ENCODE measurements at regions not wholly inside any gene's neighbourhood (a gene's known extent, or its start where the extent isn't known, plus 50 kb on each side); places are given as distances from the start of the nearest gene placed in this dataset.
"Not testable (repeated sequence)": the region's sequence is repeated elsewhere in the genome, so short reads cannot be mapped to it uniquely, and the experiment has no call there.

DNA sequence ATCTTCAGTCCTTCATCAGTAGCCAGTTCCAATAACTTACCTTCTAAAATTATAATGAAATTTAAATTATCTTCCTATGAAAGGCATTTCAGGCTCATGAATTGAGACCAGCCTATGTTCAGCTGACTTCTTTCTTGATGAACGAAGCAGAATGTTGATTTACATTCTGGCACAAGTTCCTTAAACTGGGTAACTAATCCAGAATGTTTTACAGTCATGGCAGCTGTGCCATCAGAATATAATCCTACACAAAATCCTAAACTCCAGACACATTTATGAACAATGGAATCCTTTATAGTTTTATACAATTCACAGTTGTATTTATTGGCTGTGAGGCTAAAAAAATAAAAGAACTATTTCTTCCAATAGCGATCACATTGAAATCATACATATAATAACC lies 97.3 kb upstream of the CPM start:
- no peak for DNase-seq

DNA sequence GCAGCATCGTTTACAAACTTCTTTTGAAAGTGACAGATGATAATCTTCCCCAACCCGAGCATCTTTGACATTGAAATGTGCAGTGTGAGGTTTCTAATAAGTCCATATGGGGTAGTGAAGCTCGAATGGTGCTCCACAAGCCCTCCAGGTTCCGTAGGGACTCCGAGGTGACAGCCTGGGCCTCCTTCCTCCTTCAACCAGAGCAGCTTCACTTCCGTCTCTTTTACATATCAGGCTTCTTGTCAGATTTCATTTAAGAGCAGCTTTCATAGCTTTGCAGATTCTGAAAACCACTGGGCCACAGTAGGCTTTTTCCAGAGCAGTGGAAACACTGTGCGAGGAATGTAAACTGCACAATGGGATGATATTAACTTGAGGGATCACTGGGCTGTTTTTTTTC lies 103.6 kb upstream of the CPM start:
- no peak for DNase-seq

DNA sequence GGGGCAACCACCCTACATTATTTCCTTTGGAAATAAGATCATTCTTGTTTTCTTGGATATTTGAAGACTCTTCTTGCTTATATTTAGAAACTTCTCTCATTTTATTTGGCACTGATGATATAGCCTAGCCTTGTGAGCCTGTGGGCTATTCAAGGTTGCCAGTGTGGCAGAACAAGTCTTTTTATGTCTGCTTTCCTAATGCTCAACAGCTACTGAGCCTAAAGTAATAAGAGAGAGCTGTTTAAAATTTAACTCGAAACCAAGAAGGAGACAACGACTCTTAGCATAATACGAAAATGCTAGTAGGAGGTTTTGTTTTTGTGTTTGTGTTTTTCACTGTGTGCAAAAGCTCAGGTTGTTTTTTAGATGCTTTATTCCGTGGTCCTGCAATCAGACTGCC lies 104.0 kb upstream of the CPM start:
- DNase-seq = no peak

DNA sequence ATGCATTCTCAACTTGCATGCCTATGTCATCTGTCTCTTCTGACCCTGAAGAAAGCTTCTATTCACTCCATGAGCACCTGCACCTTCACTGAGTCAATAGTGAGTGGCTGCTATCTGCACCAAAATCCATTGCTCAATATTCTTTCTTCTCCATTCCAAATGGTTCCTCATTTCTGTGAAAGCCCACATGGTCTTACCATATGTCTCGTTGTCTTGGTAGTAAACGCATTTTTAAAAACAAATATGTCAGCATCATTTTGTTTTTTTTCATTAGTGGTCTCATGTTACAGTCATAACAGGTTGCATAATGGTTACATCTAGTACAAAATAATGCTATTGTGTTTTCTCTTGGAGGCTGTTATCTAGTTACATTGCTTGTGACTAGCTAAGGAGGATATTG lies 106.9 kb upstream of the CPM start:
- DNase-seq = no peak

DNA sequence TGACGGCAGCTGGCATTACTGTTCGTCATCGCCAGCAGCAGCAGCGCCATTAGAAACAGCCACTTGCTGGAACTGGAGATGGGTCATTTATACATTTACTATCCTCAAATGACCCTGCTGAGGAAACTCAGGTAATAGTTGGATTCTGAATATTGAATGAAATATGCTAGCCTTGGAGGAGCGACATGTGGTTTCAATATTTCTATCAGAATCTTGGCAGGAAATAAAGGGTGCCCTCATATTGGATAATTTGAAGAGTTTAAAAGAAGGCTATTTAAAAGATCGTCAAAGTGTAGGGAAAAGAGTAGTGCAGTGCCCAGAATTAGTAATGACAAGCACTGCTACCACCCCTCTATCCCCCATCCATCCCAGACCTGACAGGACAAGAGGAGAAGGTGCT lies 109.6 kb upstream of the CPM start:
- DNase-seq = no peak

DNA sequence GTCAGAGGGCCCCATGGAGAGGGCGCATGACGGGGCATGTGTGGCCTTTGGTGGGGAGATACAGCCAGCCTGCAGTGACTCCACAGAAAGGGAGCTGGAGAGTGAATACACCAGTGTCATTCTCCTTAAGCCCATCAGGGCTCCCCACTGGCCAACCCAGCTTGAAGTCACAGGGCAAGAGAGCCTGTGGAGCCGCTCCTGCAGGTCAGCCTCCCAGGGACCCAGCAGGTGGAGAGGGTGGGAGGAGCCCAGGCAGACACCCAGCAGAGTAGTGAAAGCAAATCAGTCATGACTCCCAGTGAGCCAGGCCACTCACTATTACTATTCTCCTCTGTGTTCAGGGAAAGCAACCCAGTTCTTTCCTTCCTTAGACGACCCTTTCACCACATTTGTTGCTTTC lies 110.0 kb upstream of the CPM start:
- no peak for DNase-seq

DNA sequence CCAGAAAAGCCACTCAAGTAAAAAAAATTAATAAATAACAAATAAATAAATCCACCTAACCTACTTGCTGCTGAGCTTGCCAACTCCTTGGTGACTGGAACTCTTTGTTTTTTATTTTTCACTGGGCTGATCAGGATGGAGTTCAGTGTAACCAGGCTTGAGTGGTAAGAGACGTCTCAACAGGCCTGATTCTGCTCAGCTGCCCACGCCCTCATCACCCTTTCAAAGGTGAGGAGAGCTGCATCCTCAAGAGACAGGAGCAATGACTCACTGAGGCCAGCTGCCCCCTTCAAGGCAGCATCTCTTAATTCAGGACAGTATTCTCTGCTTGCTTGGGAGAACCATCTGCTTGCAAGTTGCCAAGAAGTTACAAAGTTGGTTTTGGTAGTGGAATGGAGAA lies 111.9 kb upstream of the CPM start:
- no peak for DNase-seq

DNA sequence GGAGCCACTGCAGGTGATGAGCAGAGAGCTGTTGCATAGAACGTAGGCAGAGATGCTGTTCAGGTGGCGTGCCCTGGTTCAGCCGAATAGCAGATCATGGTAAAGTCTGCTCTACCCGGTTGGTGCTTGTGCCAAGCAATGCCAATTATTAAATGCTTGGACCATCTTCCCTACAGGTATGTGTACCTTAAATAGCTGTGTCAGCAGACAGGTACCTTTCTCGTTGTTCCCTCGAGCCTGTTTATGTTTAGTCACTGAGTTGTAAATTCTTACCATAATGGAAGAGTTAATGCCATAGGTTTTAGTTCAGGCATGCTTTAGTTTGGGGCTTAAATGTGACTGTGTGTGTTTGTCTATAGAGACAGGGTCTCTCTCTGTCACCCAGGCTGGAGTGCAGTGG lies 112.5 kb upstream of the CPM start:
- no peak for DNase-seq

DNA sequence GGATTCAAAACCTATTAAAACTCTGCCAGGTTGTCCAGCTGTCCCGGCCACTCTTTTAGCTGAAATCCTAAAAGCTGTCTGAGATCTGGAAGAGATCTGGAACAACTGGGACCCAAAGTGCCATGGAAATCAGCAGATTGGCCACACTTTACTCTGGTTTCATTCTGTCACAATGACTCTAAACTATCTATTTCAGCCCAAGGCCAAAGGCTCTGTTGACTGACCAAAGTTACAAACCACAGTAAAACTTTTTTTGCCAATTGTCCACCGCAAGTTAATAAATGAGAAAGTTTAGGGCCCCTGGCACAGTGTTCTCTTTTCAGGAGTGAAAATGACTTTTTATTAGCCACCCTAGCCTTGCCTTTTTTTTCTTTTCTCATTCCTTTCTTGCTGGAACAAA lies 113.4 kb upstream of the CPM start:
- DNase-seq = no peak

DNA sequence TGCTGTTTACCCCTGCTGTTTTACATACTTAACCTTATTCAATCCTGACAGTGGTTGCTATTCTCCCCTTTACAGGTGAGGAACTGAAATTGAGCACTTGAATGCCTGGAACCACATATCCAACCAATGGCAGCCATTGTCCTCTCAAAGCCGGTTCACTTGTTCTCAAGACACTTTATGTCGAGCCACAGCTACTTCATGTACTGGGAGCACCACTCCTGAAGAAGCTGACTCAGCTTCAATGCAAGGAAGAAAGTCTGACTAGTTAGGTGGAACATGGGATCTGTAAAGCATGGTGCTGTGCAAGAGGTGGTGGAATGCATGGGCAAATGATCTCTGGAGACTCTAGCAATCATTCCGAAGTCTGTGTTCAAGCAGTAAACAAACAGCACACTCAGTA lies 113.9 kb upstream of the CPM start:
- DNase-seq = no peak

DNA sequence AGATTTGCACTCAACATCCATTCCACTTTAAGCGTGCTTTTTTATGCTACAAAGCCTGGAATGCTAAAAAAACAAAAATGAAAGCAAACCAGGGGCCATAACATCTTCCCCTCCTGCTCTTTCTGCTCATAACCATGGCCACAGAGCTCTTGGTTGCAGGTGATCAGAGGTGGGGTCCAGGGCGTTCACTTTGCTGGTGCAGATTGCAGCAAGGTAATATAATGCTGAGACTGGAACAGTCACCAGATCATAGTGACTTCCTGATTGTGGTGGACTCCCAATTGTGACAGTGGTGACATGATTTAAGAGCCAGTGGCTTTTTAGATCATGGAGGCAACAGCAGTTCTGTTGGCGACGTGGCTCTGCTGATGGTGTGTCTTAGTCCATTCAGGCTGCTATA lies 115.0 kb upstream of the CPM start:
- no peak for DNase-seq

DNA sequence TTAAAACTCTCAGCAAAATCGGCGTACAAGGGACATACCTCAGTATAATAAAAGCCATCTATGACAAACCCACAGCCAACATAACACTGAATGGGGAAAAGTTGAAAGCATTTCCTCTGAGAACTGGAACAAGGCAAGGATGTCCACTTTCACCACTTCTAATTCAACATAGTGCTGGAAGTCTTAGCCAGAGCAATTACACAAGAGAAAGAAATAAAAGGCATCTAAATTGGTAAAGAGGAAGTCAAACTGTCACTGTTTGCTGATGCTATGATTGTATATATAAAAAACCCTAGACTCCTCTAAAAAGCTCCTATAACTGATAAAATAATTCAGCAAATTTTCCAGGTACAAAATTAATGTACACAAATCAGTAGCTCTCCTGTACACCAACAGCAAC lies 116.9 kb upstream of the CPM start:
- not testable (repeated sequence) for DNase-seq

DNA sequence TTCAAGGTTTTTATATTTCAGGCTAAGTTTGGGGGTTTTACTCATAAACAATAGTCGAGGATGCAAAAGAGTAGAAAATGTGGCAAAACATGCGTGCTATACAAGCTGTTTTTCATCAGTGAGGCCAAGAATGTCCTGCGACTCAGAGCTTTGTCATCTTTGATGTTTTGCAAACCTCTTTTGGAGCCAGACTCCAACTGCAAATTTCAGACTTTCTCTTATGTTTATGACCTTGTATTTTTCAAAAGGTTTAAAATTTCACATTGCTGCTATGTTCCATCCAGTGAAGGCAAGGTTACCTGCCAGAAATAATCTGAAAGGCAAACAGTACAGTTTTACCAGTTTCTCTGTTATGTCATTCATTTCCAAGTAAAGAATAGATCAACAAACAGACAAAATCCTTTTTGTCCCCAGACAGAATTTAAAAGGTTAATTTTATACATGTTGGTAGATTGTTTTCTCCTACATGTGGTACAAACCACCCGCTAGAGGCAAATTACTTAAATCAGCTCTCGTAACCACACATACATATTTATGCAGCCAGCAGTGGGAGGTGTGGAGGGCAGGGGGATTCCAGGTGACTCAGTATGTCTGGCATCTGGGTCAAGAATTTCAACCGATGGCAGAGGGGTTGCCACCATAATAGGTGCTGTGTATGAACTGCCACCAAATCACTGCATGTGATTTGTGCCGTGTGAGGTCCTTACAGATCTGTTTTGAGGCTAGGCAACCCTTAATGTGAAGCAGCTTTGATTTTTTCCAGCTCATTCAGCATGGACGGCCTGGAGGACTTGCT lies 119.8 kb upstream of the CPM start:
- peak; percentile 38 for DNase-seq

DNA sequence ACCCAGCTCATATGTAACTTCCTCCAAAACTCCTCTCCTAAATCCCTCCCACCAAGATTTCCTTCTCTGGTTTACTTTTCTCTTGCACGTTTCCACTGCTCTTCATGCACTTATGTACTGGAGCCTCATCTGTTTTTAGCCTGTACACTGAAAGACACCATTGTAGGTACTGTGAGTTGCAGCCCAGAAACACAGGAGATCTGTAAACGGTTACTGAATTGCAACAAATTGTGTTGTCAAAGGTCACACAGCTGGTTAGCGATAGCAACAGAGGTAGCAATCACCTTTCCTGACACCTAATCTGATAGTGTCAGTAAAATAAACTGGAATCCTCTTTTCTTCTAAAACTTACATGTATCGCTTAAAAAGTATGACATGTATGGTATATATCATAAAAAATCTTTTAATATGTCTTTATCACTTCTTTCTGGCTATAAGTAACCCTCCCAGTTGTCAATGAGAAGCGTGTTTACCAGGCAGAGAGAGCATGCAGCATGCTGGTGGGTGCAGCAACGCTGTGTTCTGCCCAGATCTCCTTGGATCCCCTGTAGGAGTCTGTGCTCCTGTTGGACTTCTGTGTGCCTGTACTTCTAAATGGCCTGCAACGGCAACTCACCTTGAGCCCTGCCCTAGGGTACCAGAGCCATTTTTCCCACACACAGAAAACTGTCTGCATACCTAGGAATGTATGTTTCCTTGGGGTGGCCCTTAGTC lies 121.5 kb upstream of the CPM start:
- no peak for DNase-seq

DNA sequence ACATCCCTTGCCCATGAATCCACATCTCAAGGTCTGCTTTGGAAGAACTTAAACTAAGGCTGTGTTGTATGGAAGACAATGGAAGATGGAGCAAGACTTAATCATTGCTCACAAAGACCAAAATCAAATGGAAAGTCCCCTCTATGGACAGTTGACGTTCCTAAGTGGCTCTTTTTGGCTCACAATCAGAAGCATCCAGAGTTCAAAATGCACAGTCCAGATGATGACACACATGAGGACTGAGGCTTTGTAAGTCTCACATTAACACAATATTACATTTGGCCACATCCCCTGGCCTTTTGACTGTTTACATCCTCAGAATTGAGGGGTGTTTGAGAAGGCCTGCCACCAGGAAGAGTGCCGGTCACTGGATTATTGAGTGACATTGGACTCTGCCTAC lies 122.3 kb upstream of the CPM start:
- no peak for DNase-seq

DNA sequence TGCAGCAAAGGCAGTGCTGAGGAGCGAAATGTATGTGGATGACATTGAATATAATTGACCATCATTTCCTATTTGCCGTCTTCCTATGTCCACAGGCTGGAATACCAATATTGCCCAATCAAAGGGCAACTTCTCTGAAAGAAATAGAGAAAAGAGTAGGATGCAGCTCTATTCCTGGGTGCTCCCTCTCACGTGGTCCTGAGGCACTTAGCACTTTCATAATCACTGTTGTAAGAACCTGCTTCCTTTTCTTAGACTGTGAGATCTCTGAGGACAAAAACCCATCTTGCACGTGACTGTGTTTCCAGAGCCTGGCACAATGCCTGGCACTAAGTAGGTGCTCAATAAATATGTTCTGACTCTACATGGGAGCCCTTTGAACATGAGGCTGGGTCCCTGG lies 122.7 kb upstream of the CPM start:
- DNase-seq = no peak

DNA sequence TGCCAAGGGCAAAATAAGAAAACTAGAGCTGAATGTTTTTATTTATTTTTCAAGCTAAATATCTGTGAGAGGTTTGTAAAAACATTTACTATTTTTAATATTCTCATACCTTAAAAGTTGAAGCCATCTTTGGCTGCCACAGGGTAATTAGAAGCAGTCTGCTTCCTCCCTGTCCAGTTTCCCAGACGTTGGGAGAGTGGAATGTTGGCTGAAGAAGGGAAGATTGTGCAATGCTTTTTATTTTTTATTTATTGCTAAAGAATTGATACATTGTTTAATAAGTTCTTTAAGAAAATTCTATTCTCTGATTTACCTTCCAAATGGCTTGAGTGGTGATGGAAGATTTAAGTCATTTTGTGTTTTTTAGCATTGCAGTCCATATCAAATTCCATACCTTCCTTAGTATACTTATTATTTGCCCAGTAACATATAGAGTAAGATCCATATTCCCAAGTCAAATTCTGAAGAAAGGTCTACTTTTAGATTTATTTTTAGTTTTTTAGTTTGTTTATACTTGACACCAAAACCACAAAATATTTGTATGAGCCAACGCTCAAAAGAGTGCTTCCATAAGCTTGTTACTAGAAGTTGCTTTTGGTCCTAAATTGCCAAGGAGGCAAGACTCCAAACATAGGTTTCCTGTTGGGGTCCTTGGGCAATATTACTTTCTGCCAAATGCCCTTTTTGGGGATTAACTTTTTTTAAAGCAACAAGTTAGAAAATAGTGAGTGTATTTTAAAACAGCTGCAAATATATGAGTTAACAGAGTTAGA lies 124.0 kb upstream of the CPM start:
- no peak for DNase-seq

DNA sequence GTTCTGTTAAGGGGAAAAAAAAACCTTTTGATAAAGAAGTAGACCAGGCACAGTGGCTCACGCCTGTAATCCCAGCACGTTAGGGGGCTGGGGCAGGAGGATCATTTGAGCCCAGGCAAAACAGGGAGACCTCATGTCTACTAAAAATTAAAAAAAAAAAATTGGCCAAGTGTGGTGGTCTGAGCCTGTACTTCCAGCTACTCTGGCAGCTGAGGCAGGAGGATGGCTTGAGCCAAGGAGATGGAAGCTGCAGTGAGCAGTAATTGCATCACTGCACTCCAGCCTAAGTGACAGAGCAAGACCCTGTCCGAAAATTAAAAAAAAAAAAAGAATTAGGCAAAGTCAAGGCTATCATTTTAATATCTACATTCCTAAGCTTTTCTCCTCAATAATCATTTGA lies 124.8 kb upstream of the CPM start:
- no peak for DNase-seq

DNA sequence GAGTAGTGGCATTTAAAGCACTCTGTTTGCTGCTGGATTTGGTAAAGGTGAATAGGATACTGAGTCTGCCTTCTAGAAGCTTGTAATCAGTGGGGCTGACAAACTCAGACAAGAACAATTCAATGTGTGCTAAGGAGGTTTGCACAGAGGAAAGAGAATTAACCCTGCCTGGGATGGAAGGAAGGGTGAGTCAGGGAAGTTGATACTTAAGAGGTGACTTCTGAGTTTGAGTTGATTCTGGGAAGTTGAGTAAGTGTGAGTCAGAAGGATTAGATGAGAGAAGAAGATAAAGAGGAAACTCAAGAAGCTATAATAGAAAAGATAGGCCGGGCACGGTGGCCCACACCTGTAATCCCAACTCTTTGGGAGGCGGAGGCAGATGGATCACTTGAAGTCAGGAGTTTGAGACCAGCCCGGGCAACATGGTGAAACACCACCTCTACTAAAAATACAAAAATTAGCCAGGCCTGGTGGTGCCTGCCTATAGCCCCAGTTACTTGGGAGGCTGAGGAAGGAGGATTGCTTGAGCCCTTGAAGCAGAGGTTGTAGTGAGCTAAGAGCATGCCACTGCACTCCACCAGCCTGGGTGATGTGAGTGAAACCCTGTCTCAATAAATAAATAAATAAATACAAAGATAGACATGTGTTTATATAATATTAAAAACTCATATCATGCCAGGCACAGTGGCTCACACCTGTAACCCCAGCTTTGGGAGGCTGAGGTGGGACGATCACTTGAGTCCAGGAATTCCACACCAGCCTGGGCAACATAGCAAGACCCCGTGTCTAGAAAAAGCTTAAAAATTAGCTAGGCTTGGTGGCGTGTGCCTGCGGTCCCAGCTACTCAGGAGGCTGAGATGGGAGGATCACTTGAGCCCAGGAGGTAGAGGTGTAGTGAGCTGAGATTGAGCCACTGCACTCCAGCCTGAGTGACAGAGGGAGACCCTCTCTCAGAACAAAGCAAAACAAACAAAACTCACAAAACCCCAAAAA lies 126.8 kb upstream of the CPM start:
- DNase-seq = peak; percentile 27

DNA sequence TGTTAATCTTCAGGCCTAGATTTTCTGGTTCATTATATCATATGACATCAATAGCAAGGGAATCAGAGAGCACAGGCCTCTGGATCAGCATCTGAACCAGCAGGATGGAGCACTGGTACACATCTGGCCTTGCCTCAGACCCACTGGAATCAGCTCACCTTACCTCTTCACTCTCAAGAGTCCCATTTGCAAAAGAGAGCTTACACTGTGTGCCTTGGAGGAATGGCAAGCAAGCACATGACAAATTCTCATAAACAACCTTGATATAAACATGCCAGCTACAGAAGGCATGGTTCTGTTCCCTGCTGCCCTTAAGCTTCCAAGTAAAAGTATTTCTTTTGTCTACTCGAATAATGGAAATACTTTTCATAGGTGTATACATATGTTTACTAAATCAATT lies 128.6 kb upstream of the CPM start:
- no peak for DNase-seq

DNA sequence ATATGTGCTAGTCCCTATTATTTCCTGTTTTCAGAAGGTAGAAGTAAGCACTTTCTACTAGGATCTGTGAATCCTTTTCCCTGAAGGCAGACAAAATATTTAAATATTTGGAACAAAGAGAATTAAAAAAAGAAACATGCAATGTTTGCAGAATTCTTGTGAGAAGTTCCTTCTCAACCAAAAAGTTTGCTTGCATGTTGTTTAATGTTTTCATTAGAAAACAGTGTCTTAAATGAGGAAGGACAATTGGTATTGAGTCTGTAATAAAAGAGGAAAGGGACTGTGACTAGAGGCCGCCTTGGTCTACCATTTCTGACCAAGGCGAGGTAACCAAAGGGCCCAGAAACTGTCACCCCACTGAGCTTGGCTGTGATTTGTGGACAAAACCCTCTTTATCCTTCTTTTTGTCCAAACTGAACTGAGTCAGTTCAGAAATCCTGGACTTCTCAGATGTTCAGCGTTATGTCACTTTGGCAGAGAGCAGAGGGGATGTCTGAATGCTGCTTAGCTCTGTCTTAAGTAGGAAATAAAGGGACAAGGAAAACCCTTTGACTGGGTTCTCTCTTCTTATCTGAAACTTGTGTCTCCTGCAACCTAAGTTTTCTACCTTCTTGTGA lies 129.8 kb upstream of the CPM start:
- DNase-seq = no peak

DNA sequence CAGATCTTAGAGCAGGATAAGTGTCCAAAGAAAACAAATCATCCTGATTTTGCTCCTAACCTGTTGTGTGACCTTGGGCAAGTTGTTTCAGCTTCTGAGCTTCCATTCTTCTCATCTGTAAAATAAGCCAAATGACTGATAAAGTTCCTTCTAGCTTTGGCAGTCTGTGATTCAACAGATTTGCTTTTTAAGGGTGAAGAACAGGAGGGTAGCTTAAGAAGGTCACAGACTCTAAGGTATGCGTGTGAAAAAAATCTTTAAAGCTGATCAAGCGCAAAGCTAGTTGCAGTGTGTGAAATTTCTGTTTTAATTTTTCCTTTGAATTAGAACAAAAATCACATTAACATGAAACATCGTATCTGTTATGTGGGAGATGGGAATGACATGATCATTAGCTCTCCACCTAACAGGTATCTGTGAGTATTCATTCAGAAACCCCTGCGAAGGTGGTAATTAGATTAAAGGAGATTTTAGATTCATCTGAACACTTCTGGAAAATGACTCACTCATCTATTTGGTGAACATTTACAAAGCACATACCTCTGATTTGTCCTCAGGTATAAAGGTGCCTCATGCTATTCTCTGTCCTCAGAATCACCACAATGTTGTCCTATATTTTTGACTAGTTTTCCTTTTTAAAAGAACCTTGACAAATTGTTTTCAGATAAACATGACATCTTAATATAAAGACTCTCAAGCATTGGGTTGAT lies 131.9 kb upstream of the CPM start:
- DNase-seq = no peak

Data from 8988T (cell line).